Stimulated activated naive CD8-positive, alpha-beta T cell treated with anti-CD3 and anti-CD28 coated beads, Interleukin-15, amount 100 ng/mL, for 72 hours (primary cell): ENCODE measurements at regions not wholly inside any gene's neighbourhood (a gene's known extent, or its start where the extent isn't known, plus 50 kb on each side); places are given as distances from the start of the nearest gene placed in this dataset.

Experiments used
- ATAC-seq: fragments of 150-1000 bp; cut with Tn5 transposase; 2 replicates; pipeline ENCODE4 v1.10.0; 2021; ENCODE audit warnings: mild to moderate bottlenecking, moderate library complexity
- DNase-seq, 2 donors: peaks; one replicate each; pipeline ENCODE4 v3.0.0; 2021 to 2022
- H3K27ac Mint-ChIP-seq, 2 donors: one replicate each; pipeline ENCODE4 v1.8.0; 2022; ENCODE audit warnings: mild to moderate bottlenecking in 2 of 2, mixed read lengths in 2 of 2, moderate library complexity in 2 of 2
- H3K27me3 Mint-ChIP-seq: one replicate; pipeline ENCODE4 v1.8.0; 2022; ENCODE audit warnings: mixed read lengths
- H3K4me1 Mint-ChIP-seq: one replicate; pipeline ENCODE4 v1.8.0; 2022; ENCODE audit warnings: mild to moderate bottlenecking, mixed read lengths
- H3K4me3 Mint-ChIP-seq, 2 donors: one replicate each; pipeline ENCODE4 v1.8.0; 2022; ENCODE audit warnings: mild to moderate bottlenecking in 2 of 2, mixed read lengths in 2 of 2, moderate library complexity in 1 of 2
- H3K9me3 Mint-ChIP-seq, 2 donors: one replicate each; pipeline ENCODE4 v1.8.0; 2022; ENCODE audit warnings: mixed read lengths in 2 of 2

GRCh38 chr4:8706216-8707044 is 113.9 kb downstream of the CPZ start:
- Mint-ChIP-seq H3K4me3 (no peak overlapping the region), H3K27ac (peak overlapping the region in 1 of 2 donors; percentile 80), H3K4me1 (no peaks in the 10 kb centered on the region), H3K27me3 (peaks cover 15% of the 10 kb centered on the region), H3K9me3 (peaks cover 0 to 9% of the 10 kb centered on the region in 2 donors)
- no peak for DNase-seq
- ATAC-seq = no peak

GRCh38 chr4:8705161-8706145 is 112.9 kb downstream of the CPZ start:
- Mint-ChIP-seq H3K4me3 (no peak overlapping the region), H3K4me1 (no peaks in the 10 kb centered on the region), H3K27ac (no peak overlapping the region), H3K9me3 (no peaks in the 10 kb centered on the region), H3K27me3 (peaks cover 20% of the 10 kb centered on the region)
- DNase-seq (no peak), ATAC-seq (no peak)

- no peaks in the 10 kb centered on the region for H3K9me3 Mint-ChIP-seq
- ATAC-seq = no peak
- DNase-seq = no peak
- H3K4me3 Mint-ChIP-seq = no peak overlapping the region
- no peaks in the 10 kb centered on the region for H3K4me1 Mint-ChIP-seq
- H3K27ac Mint-ChIP-seq = no peak overlapping the region
- H3K27me3 Mint-ChIP-seq = peaks cover 23% of the 10 kb centered on the region
Observed at GRCh38 chr4:8704632-8705031, 112.1 kb downstream of the CPZ start.

GRCh38 chr4:8703857-8704495 is 111.4 kb downstream of the CPZ start:
- H3K9me3 Mint-ChIP-seq = no peaks in the 10 kb centered on the region
- DNase-seq (no peak), ATAC-seq (no peak)
- no peak overlapping the region for H3K4me3 Mint-ChIP-seq
- H3K27me3 Mint-ChIP-seq = peaks cover 29% of the 10 kb centered on the region
- no peaks in the 10 kb centered on the region for H3K4me1 Mint-ChIP-seq
- H3K27ac Mint-ChIP-seq = no peak overlapping the region

GRCh38 chr4:8703401-8703696 is 110.8 kb downstream of the CPZ start:
- no peak for DNase-seq
- Mint-ChIP-seq H3K4me3 (no peak overlapping the region), H3K4me1 (no peaks in the 10 kb centered on the region)

GRCh38 chr4:8702516-8703400 is 110.2 kb downstream of the CPZ start:
- Mint-ChIP-seq H3K4me1 (no peaks in the 10 kb centered on the region), H3K4me3 (no peak overlapping the region), H3K9me3 (no peaks in the 10 kb centered on the region), H3K27ac (no peak overlapping the region), H3K27me3 (peaks cover 34% of the 10 kb centered on the region)
- ATAC-seq (no peak), DNase-seq (no peak)

More at GRCh38 chr4:8703401-8703696, 110.8 kb downstream of the CPZ start:
- no peak overlapping the region for H3K27ac Mint-ChIP-seq
- peaks cover 31% of the 10 kb centered on the region for H3K27me3 Mint-ChIP-seq
- no peak for ATAC-seq
- H3K9me3 Mint-ChIP-seq = no peaks in the 10 kb centered on the region

GRCh38 chr4:8702020-8702495 is 109.5 kb downstream of the CPZ start:
- no peak for ATAC-seq
- no peak overlapping the region for H3K4me3 Mint-ChIP-seq
- peaks cover 41% of the 10 kb centered on the region for H3K27me3 Mint-ChIP-seq
- peaks cover 0 to 7% of the 10 kb centered on the region in 2 donors for H3K9me3 Mint-ChIP-seq
- H3K27ac Mint-ChIP-seq = no peak overlapping the region
- no peaks in the 10 kb centered on the region for H3K4me1 Mint-ChIP-seq
- no peak for DNase-seq

- no peak for DNase-seq
- Mint-ChIP-seq H3K9me3 (peaks cover 0 to 10% of the 10 kb centered on the region in 2 donors), H3K27me3 (peaks cover 42% of the 10 kb centered on the region), H3K27ac (no peak overlapping the region), H3K4me3 (no peak overlapping the region), H3K4me1 (no peaks in the 10 kb centered on the region)
- no peak for ATAC-seq
Observed at GRCh38 chr4:8701126-8702019, 108.8 kb downstream of the CPZ start.

- Mint-ChIP-seq H3K4me1 (no peaks in the 10 kb centered on the region), H3K4me3 (no peak overlapping the region), H3K9me3 (peaks cover 0 to 10% of the 10 kb centered on the region in 2 donors), H3K27me3 (peaks cover 36% of the 10 kb centered on the region), H3K27ac (no peak overlapping the region)
- DNase-seq (no peak), ATAC-seq (no peak)
Observed at GRCh38 chr4:8700531-8700930, 108.0 kb downstream of the CPZ start.

GRCh38 chr4:8699479-8700145 is 107.0 kb downstream of the CPZ start:
- Mint-ChIP-seq H3K4me1 (no peaks in the 10 kb centered on the region), H3K27ac (peak overlapping the region in 1 of 2 donors; percentile 15), H3K27me3 (peaks cover 36% of the 10 kb centered on the region), H3K4me3 (no peak overlapping the region), H3K9me3 (peaks cover 0 to 10% of the 10 kb centered on the region in 2 donors)
- ATAC-seq (no peak), DNase-seq (no peak)

GRCh38 chr4:8699063-8699385 is 106.5 kb downstream of the CPZ start:
- H3K27ac Mint-ChIP-seq = no peak overlapping the region
- no peaks in the 10 kb centered on the region for H3K4me1 Mint-ChIP-seq
- DNase-seq (no peak), ATAC-seq (no peak)
- no peak overlapping the region for H3K4me3 Mint-ChIP-seq
- H3K9me3 Mint-ChIP-seq = peaks cover 0 to 13% of the 10 kb centered on the region in 2 donors
- peaks cover 42% of the 10 kb centered on the region for H3K27me3 Mint-ChIP-seq

- Mint-ChIP-seq H3K9me3 (peaks cover 0 to 18% of the 10 kb centered on the region in 2 donors), H3K27ac (no peak overlapping the region), H3K4me3 (no peak overlapping the region), H3K27me3 (peaks cover 45% of the 10 kb centered on the region), H3K4me1 (no peaks in the 10 kb centered on the region)
- ATAC-seq (no peak), DNase-seq (no peak)
Observed at GRCh38 chr4:8698341-8699062, 105.9 kb downstream of the CPZ start.

- no peaks in the 10 kb centered on the region for H3K4me1 Mint-ChIP-seq
- H3K27me3 Mint-ChIP-seq = peaks cover 43% of the 10 kb centered on the region
- ATAC-seq (no peak), DNase-seq (no peak)
- peaks cover 0 to 18% of the 10 kb centered on the region in 2 donors for H3K9me3 Mint-ChIP-seq
- H3K27ac Mint-ChIP-seq = no peak overlapping the region
- no peak overlapping the region for H3K4me3 Mint-ChIP-seq
Observed at GRCh38 chr4:8697826-8698225, 105.3 kb downstream of the CPZ start.
